Chondrocyte (in vitro differentiated cells): ENCODE measurements at regions not wholly inside any gene's neighbourhood (a gene's known extent, or its start where the extent isn't known, plus 50 kb on each side); places are given as distances from the start of the nearest gene placed in this dataset.

Source experiments
- DNase-seq: peaks from one replicate; pipeline ENCODE4 v3.0.0; 2021; ENCODE audit warnings: mixed read lengths, low spot score
- H3K27ac Mint-ChIP-seq: one replicate; pipeline ENCODE4 v1.8.0; 2021; ENCODE audit warnings: mild to moderate bottlenecking, moderate library complexity, mixed read lengths; ENCODE audit not compliant: unreplicated experiment
- H3K27me3 Mint-ChIP-seq: 2 replicates; pipeline ENCODE4 v1.8.0; 2021; ENCODE audit warnings: low read depth, mixed read lengths
- H3K36me3 Mint-ChIP-seq: 2 replicates; pipeline ENCODE4 v1.8.0; 2021; ENCODE audit warnings: low read depth, mixed read lengths
- H3K4me1 Mint-ChIP-seq: 2 replicates; pipeline ENCODE4 v1.8.0; 2021; ENCODE audit warnings: low read depth, mild to moderate bottlenecking, mixed read lengths
- H3K4me3 Mint-ChIP-seq: one replicate; pipeline ENCODE4 v1.8.0; 2021; ENCODE audit warnings: mild to moderate bottlenecking, moderate library complexity, mixed read lengths; ENCODE audit not compliant: unreplicated experiment
- H3K9me3 Mint-ChIP-seq: 2 replicates; pipeline ENCODE4 v1.8.0; 2021; ENCODE audit warnings: low read depth, mixed read lengths
- CTCF ChIP-seq: fragments of 200-600 bp; sonication (generic); IDR thresholded peaks from 2 replicates; pipeline ENCODE4 v1.5.0; 2021; ENCODE audit warnings: antibody characterized with exemption, mild to moderate bottlenecking, moderate library complexity

GRCh38 chr4:99722725-99723124 lies 65.1 kb upstream of the C4orf54 start:
- Mint-ChIP-seq H3K27ac (no peak overlapping the region), H3K36me3 (no peaks in the 10 kb centered on the region), H3K4me1 (peaks cover 6% of the 10 kb centered on the region), H3K9me3 (no peaks in the 10 kb centered on the region), H3K4me3 (no peak overlapping the region), H3K27me3 (peaks cover 16% of the 10 kb centered on the region)
- no peak for DNase-seq
- TF ChIP-seq CTCF = no peak

DNA sequence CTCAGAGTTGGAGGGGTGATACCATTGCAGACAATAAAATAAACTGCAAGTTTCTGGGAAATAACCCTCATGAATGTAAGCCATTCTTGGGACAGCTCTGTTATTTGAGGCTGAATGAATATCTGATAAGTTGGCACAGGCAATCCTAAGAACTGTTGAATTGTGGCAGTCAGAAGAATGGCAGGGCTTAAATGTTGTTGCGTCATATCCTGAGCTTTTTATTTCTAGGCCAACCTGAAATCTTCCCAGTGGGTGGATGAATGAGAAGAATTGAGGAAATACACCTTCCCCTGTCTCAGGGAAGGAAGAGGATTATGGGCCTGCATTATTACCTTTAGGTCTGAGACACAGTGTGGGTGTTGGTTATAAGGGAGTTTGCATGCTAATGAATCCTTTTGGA lies 64.4 kb upstream of the C4orf54 start:
- DNase-seq = no peak

DNA sequence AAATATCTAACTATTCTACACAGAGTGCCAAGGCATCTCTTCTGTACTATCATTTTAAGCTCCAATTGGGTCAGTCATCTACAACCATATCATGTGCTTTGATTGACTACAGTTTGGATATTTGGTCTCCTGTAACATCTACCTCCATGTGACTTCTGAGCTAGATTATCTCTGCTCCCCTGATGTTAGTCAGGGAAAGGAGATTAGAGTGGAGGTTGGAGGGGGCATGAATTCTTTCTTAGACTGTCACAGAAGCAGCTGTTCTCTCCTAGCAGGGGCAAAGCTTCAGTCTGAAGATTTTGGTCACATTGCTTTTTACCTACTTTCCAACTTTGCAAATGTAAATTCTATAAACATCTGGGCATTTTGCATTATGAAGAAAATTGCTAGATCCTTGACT lies 62.6 kb upstream of the C4orf54 start:
- Mint-ChIP-seq H3K4me3 (no peak overlapping the region), H3K36me3 (no peaks in the 10 kb centered on the region), H3K27me3 (peaks cover 10% of the 10 kb centered on the region), H3K9me3 (no peaks in the 10 kb centered on the region), H3K4me1 (peaks cover 6% of the 10 kb centered on the region), H3K27ac (no peak overlapping the region)
- DNase-seq = no peak
- no peak for TF ChIP-seq CTCF

More for the DNA sequence above, 64.4 kb upstream of the C4orf54 start:
- peaks cover 6% of the 10 kb centered on the region for H3K4me1 Mint-ChIP-seq
- no peaks in the 10 kb centered on the region for H3K36me3 Mint-ChIP-seq
- H3K27ac Mint-ChIP-seq = no peak overlapping the region
- H3K9me3 Mint-ChIP-seq = no peaks in the 10 kb centered on the region
- H3K27me3 Mint-ChIP-seq = peaks cover 16% of the 10 kb centered on the region
- H3K4me3 Mint-ChIP-seq = no peak overlapping the region
- no peak for TF ChIP-seq CTCF

- Mint-ChIP-seq H3K9me3 (no peaks in the 10 kb centered on the region), H3K27ac (no peak overlapping the region), H3K27me3 (peaks cover 13% of the 10 kb centered on the region), H3K4me1 (no peaks in the 10 kb centered on the region), H3K36me3 (no peaks in the 10 kb centered on the region), H3K4me3 (no peak overlapping the region)
- no peak for DNase-seq
- TF ChIP-seq CTCF = no peak
Measured at GRCh38 chr4:99716996-99717395, 59.4 kb upstream of the C4orf54 start.

DNA sequence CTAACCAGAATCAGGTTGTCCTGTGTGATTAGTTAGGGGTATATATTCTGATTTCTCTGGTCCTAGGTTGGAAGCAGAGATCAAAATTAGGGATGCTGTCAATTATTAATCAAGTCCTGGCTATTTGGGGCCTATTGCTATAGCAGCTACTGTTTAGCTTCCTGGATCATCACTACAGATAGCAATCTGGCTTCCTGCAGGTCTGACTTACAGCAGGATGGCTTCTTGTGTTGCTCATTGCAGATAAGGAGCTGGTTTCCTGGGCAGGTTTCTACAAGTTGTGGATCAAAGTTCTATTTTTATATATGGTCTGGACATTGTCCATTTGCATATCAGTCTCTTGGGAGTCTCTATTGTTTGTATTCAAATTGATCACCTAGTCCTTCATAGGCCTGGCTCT lies 57.7 kb upstream of the C4orf54 start:
- Mint-ChIP-seq H3K27ac (no peak overlapping the region), H3K4me1 (no peaks in the 10 kb centered on the region), H3K4me3 (no peak overlapping the region), H3K9me3 (no peaks in the 10 kb centered on the region), H3K27me3 (peaks cover 15% of the 10 kb centered on the region), H3K36me3 (no peaks in the 10 kb centered on the region)
- no peak for DNase-seq
- TF ChIP-seq CTCF = no peak
